Lower leg skin (tissue), 3 donors: ENCODE measurements at regions not wholly inside any gene's neighbourhood (a gene's known extent, or its start where the extent isn't known, plus 50 kb on each side); places are given as distances from the start of the nearest gene placed in this dataset.
"Not testable (repeated sequence)": the region's sequence is repeated elsewhere in the genome, so short reads cannot be mapped to it uniquely, and the experiment has no call there.

Source experiments
- POLR2A ChIP-seq, 2 donors: fragments of 450-650 bp; IDR thresholded peaks; one replicate each; pipeline ENCODE4 v1.6.1; 2016 to 2017; ENCODE audit warnings: antibody characterized with exemption in 2 of 2, mild to moderate bottlenecking in 1 of 2, moderate library complexity in 1 of 2
- TF ChIP-seq, protein P1 (sequence below), 3 donors: fragments of 450-650 bp; IDR thresholded peaks; one replicate each; pipeline ENCODE4 v1.5.1; 2016; ENCODE audit warnings: antibody characterized with exemption in 3 of 3, mild to moderate bottlenecking in 3 of 3, moderate library complexity in 2 of 3

DNA sequence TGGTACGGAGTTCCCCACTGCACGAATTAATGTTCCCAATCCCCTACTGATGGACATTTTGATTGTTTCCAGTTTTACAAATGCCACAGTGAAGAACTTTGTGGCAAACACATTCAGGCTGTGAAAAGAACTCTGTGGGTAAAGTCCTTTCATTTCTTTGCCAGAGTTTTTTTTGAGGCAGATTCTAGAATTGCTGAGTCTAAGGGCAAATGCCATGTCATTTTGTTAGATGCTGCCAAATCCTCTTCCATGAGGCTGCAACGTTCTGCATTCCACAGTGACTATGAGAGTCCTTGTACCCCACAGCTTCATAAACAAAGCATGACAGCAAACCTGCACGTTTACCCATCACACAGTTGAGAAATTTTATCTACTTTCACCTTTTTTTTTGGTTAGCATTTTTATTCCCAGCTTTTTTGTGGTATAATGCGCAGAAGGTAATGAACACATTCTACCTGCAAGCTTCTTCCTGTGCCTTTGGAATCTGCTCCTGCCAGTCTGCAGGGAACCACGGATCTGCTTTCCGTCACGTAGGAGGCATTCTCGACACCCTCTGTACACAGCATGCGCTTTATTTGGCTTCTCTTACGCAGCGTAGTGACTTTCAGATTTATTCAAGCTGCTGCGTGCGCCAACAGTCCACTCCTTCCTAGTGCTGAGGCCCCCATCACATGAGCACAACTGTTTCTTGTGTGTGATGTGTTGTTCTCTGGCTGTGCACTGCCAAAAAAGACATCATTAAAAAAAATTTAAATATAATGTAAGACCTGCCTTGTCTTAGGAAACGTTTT is 51.2 kb upstream of the TNK2 start:
- TF ChIP-seq POLR2A (IDR thresholded peaks at IDR 0.05), result not testable (repeated sequence)
- TF ChIP-seq, protein P1, sequence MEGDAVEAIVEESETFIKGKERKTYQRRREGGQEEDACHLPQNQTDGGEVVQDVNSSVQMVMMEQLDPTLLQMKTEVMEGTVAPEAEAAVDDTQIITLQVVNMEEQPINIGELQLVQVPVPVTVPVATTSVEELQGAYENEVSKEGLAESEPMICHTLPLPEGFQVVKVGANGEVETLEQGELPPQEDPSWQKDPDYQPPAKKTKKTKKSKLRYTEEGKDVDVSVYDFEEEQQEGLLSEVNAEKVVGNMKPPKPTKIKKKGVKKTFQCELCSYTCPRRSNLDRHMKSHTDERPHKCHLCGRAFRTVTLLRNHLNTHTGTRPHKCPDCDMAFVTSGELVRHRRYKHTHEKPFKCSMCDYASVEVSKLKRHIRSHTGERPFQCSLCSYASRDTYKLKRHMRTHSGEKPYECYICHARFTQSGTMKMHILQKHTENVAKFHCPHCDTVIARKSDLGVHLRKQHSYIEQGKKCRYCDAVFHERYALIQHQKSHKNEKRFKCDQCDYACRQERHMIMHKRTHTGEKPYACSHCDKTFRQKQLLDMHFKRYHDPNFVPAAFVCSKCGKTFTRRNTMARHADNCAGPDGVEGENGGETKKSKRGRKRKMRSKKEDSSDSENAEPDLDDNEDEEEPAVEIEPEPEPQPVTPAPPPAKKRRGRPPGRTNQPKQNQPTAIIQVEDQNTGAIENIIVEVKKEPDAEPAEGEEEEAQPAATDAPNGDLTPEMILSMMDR (IDR thresholded peaks at IDR 0.05), result not testable (repeated sequence)
